Kidney epithelial cell (primary cell): ENCODE measurements at regions not wholly inside any gene's neighbourhood (a gene's known extent, or its start where the extent isn't known, plus 50 kb on each side); places are given as distances from the start of the nearest gene placed in this dataset.

Experiments
- DNase-seq: peaks from one replicate; pipeline ENCODE4 v3.0.0-alpha.2; 2010; ENCODE audit warnings: low read depth
- H3K27me3 ChIP-seq: 2 replicates; pipeline ENCODE4 v1.6.0; 2011; ENCODE audit warnings: low read length; ENCODE audit not compliant: control insufficient read depth, insufficient read depth
- H3K36me3 ChIP-seq: 2 replicates; pipeline ENCODE4 v1.5.1; 2011; ENCODE audit warnings: low read length; ENCODE audit not compliant: control insufficient read depth, insufficient read depth
- H3K4me3 ChIP-seq: 2 replicates; pipeline ENCODE4 v1.5.1; 2011; ENCODE audit warnings: low read depth, mild to moderate bottlenecking, control low read depth, low read length
- CTCF ChIP-seq: IDR thresholded peaks from 2 replicates; pipeline ENCODE4 v1.5.1; 2011; ENCODE audit warnings: mild to moderate bottlenecking, moderate library complexity, low read length, control low read depth, inconsistent platforms; ENCODE audit not compliant: insufficient read depth, poor library complexity, severe bottlenecking

GRCh38 chrX:8851231-8851886 is 50.2 kb upstream of the FAM9A start:
- no peak overlapping the region for H3K4me3 ChIP-seq
- H3K27me3 ChIP-seq = no peaks in the 10 kb centered on the region
- no peaks in the 10 kb centered on the region for H3K36me3 ChIP-seq
- DNase-seq = no peak
- no peak for TF ChIP-seq CTCF
